H1 (cell line): ENCODE measurements at regions not wholly inside any gene's neighbourhood (a gene's known extent, or its start where the extent isn't known, plus 50 kb on each side); places are given as distances from the start of the nearest gene placed in this dataset.
"Not testable (repeated sequence)": the region's sequence is repeated elsewhere in the genome, so short reads cannot be mapped to it uniquely, and the experiment has no call there.

ENCODE experiments used
- CTCF ChIA-PET: fragments of 300-600 bp; sonication (Branson Sonifier 250); formaldehyde crosslinking; loops from one replicate; lab custom pipeline; 2021; ENCODE audit not compliant: partially characterized antibody; lab: Charles Lee
- POLR2A ChIA-PET: fragments of 300-600 bp; sonication (Branson Sonifier 250); formaldehyde crosslinking; loops from one replicate; lab custom pipeline; 2021; ENCODE audit warnings: inconsistent platforms; ENCODE audit not compliant: partially characterized antibody; lab: Charles Lee
- DNase-seq, 2 experiments: peaks; one replicate each; pipeline versions ENCODE4 v3.0.0 to v3.0.0-alpha.2; 2010 to 2022; ENCODE audit warnings: low spot score in 2 of 2, low read depth in 1 of 2, mixed read lengths in 1 of 2
- FAIRE-seq: peaks from 2 replicates; lab custom pipeline; 2011; peaks lifted over from hg19 to GRCh38; lab: Jason Lieb, UNC
- H2AFZ ChIP-seq: 2 replicates; pipeline ENCODE4 v1.8.1; 2012; ENCODE audit warnings: low read length, inconsistent platforms
- H2AK5ac ChIP-seq: 2 replicates; pipeline ENCODE4 v1.6.1; 2013; ENCODE audit warnings: low read depth, low read length
- H2BK120ac ChIP-seq: replicated peaks from 2 replicates; pipeline ENCODE3; 2013; ENCODE audit warnings: low read depth, low read length, inconsistent platforms
- H2BK12ac ChIP-seq: 2 replicates; pipeline ENCODE4 v1.6.1; 2013; ENCODE audit warnings: low read depth, low read length
- H2BK15ac ChIP-seq: 2 replicates; pipeline ENCODE4 v1.6.1; 2013; ENCODE audit warnings: low read length
- H2BK20ac ChIP-seq: 2 replicates; pipeline ENCODE4 v1.6.1; 2013; ENCODE audit warnings: low read length
- H2BK5ac ChIP-seq: 2 replicates; pipeline ENCODE4 v1.6.1; 2013; ENCODE audit warnings: low read depth, low read length
- H3K14ac ChIP-seq: 2 replicates; pipeline ENCODE4 v1.6.1; 2013; ENCODE audit warnings: inconsistent platforms; ENCODE audit not compliant: insufficient read length
- H3K18ac ChIP-seq: 2 replicates; pipeline ENCODE4 v1.6.1; 2013; ENCODE audit warnings: low read length; ENCODE audit errors: extremely low read depth
- H3K23ac ChIP-seq: 2 replicates; pipeline ENCODE4 v1.6.1; 2013; ENCODE audit warnings: inconsistent platforms; ENCODE audit not compliant: insufficient read length
- H3K23me2 ChIP-seq: 2 replicates; pipeline ENCODE4 v1.6.1; 2013; ENCODE audit warnings: low read depth, low read length
- H3K27ac ChIP-seq: 2 replicates; pipeline ENCODE4 v1.6.1; 2011; ENCODE audit warnings: low read depth, low read length, inconsistent platforms
- H3K27me3 ChIP-seq, 4 experiments: replicated peaks in 1 of 4; 1 replicate in 1 of 4; 2 replicates in 3 of 4; pipeline versions ENCODE4 v1.6.1 to v1.8.1; 2011 to 2013; ENCODE audit warnings: low read length in 3 of 4, mild to moderate bottlenecking in 3 of 4, inconsistent platforms in 2 of 4, mixed read lengths in 2 of 4, moderate library complexity in 1 of 4; ENCODE audit not compliant: control insufficient read depth in 3 of 4, insufficient read depth in 3 of 4; ENCODE audit errors: extremely low read depth in 1 of 4
- H3K36me3 ChIP-seq, 4 experiments: 2 replicates each; pipeline versions ENCODE4 v1.6.1 to v1.8.1; 2011 to 2013; ENCODE audit warnings: mild to moderate bottlenecking in 4 of 4, low read length in 3 of 4, moderate library complexity in 2 of 4, control low read depth in 1 of 4, inconsistent platforms in 1 of 4; ENCODE audit not compliant: insufficient read depth in 4 of 4, control insufficient read depth in 2 of 4
- H3K4ac ChIP-seq: replicated peaks from 2 replicates; pipeline ENCODE3; 2013; ENCODE audit warnings: low read length, low read depth, mixed read lengths, inconsistent platforms; ENCODE audit not compliant: insufficient read length
- H3K4me1 ChIP-seq, 4 experiments: replicated peaks in 1 of 4; 1 replicate in 1 of 4; 2 replicates in 3 of 4; pipeline versions ENCODE4 v1.6.1 to v1.8.1; 2011 to 2013; ENCODE audit warnings: low read length in 3 of 4, inconsistent platforms in 2 of 4, mixed read lengths in 1 of 4; ENCODE audit not compliant: insufficient read depth in 4 of 4, control insufficient read depth in 3 of 4
- H3K4me2 ChIP-seq, 2 experiments: 2 replicates each; pipeline versions ENCODE4 v1.6.1 to v1.8.1; 2011 to 2013; ENCODE audit warnings: low read depth in 2 of 2, low read length in 2 of 2, control low read depth in 1 of 2, inconsistent platforms in 1 of 2, mild to moderate bottlenecking in 1 of 2; ENCODE audit not compliant: insufficient read depth in 1 of 2
- H3K4me3 ChIP-seq, 4 experiments: fragments of 200-600, 300-600 bp in 1 of 4; sonication (generic), shearing (Covaris generic), sonication (Bioruptor Twin) in 1 of 4; 2 replicates each; pipeline versions ENCODE4 v1.5.1 to v1.8.1; 2011 to 2016; ENCODE audit warnings: low read length in 4 of 4, low read depth in 3 of 4, control low read depth in 2 of 4, inconsistent platforms in 2 of 4, mild to moderate bottlenecking in 2 of 4, mixed read lengths in 1 of 4, moderate library complexity in 1 of 4; ENCODE audit not compliant: insufficient read depth in 2 of 4; ENCODE audit errors: extremely low read depth in 1 of 4
- H3K56ac ChIP-seq: replicated peaks from 2 replicates; pipeline ENCODE3; 2013; ENCODE audit warnings: low read depth, mild to moderate bottlenecking, mixed read lengths, low read length, inconsistent platforms; ENCODE audit not compliant: insufficient read length
- H3K79me1 ChIP-seq: 2 replicates; pipeline ENCODE4 v1.6.1; 2013; ENCODE audit warnings: low read depth, low read length, control low read depth
- H3K79me2 ChIP-seq, 2 experiments: 2 replicates each; pipeline versions ENCODE4 v1.6.1 to v1.8.1; 2012 to 2013; ENCODE audit warnings: low read length in 2 of 2, mild to moderate bottlenecking in 2 of 2, inconsistent platforms in 1 of 2; ENCODE audit not compliant: insufficient read depth in 2 of 2, control insufficient read depth in 1 of 2
- H3K9ac ChIP-seq, 4 experiments: replicated peaks in 1 of 4; 1 replicate in 1 of 4; 2 replicates in 3 of 4; pipeline versions ENCODE4 v1.6.1 to v1.8.1; 2011 to 2013; ENCODE audit warnings: low read depth in 3 of 4, low read length in 3 of 4, control low read depth in 2 of 4, mild to moderate bottlenecking in 2 of 4, moderate library complexity in 2 of 4, inconsistent platforms in 1 of 4; ENCODE audit errors: extremely low read depth in 1 of 4
- H3K9me3 ChIP-seq, 2 experiments: 2 replicates each; pipeline versions ENCODE4 v1.6.1 to v1.8.1; 2012 to 2013; ENCODE audit warnings: mild to moderate bottlenecking in 2 of 2, moderate library complexity in 2 of 2, control low read depth in 1 of 2, inconsistent platforms in 1 of 2, low read depth in 1 of 2, low read length in 1 of 2, mixed read lengths in 1 of 2; ENCODE audit not compliant: insufficient read depth in 2 of 2
- H4K20me1 ChIP-seq, 2 experiments: replicated peaks in 1 of 2; 2 replicates each; pipeline versions ENCODE3 to v1.8.1; 2011 to 2013; ENCODE audit warnings: inconsistent platforms in 2 of 2, low read length in 2 of 2, mild to moderate bottlenecking in 1 of 2; ENCODE audit not compliant: insufficient read depth in 2 of 2, control insufficient read depth in 1 of 2
- H4K5ac ChIP-seq: 2 replicates; pipeline ENCODE4 v1.6.1; 2013; ENCODE audit warnings: low read length, low read depth, mixed read lengths, inconsistent platforms; ENCODE audit not compliant: insufficient read length
- H4K8ac ChIP-seq: 2 replicates; pipeline ENCODE4 v1.8.0; 2013; ENCODE audit warnings: mild to moderate bottlenecking, moderate library complexity, low read length, inconsistent platforms; ENCODE audit not compliant: insufficient read depth; ENCODE audit errors: extremely low read depth
- H4K91ac ChIP-seq: replicated peaks from 2 replicates; pipeline ENCODE3; 2013; ENCODE audit warnings: low read length, mixed read lengths, inconsistent platforms; ENCODE audit not compliant: insufficient read length
- WGBS, 2 experiments: shearing (Covaris generic) in 1 of 2; methylation state at CpG; one replicate each; pipeline versions ENCODE4 v1.1.6 to v1.1.7; 2013 to 2015; ENCODE audit warnings: low lambda C conversion rate in 2 of 2, mixed read lengths in 2 of 2, inconsistent platforms in 1 of 2, low coverage in 1 of 2, missing lambda C conversion rate in 1 of 2; ENCODE audit not compliant: insufficient replicate concordance in 2 of 2, insufficient coverage in 1 of 2, insufficient read length in 1 of 2; ENCODE audit errors: extremely low coverage in 1 of 2, missing lambda C conversion rate in 1 of 2; 5-methylcytosine and 5-hydroxymethylcytosine counted together
- TF ChIP-seq, protein P1 (sequence below): IDR thresholded peaks from 2 replicates; pipeline ENCODE4 v1.6.1; 2011; ENCODE audit warnings: low read length, improper control_type of control experiment

DNA sequence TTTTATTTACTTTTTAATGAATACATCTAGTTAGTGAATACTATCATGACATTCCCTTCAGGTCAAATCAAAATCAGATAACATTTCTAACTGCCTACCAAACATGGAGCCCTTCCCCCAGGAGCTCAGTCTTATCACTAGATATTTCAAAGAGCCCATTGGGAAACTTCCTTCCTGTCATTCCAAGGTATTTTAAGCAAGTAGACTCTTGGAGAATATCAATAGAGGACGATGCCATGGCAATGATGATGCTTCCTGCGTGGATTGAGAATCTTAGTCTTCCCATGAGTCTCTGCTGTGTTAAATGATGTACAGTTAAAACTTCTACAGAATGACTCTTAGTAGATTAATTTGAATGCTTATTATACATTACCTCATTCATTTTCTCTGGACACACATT lies 384.9 kb downstream of the CENPW start (continued):
- TF ChIP-seq, protein P1, sequence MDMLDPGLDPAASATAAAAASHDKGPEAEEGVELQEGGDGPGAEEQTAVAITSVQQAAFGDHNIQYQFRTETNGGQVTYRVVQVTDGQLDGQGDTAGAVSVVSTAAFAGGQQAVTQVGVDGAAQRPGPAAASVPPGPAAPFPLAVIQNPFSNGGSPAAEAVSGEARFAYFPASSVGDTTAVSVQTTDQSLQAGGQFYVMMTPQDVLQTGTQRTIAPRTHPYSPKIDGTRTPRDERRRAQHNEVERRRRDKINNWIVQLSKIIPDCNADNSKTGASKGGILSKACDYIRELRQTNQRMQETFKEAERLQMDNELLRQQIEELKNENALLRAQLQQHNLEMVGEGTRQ: no peak

- H3K23me2 ChIP-seq, H4K8ac ChIP-seq, H3K36me3 ChIP-seq, H2BK15ac ChIP-seq, H2AFZ ChIP-seq, H3K79me2 ChIP-seq, H3K18ac ChIP-seq, H3K4me3 ChIP-seq, H3K79me1 ChIP-seq, H2BK20ac ChIP-seq, H3K27me3 ChIP-seq, H4K5ac ChIP-seq, H2AK5ac ChIP-seq, H3K4me1 ChIP-seq, H3K4me2 ChIP-seq, H4K20me1 ChIP-seq, H3K27ac ChIP-seq, H2BK120ac ChIP-seq, H4K91ac ChIP-seq, POLR2A ChIA-PET, H3K56ac ChIP-seq, H3K4ac ChIP-seq, FAIRE-seq, H3K9ac ChIP-seq, H2BK5ac ChIP-seq, H3K14ac ChIP-seq, DNase-seq, CTCF ChIA-PET, H3K23ac ChIP-seq, H2BK12ac ChIP-seq: not testable (repeated sequence)
- WGBS, 2 experiments: 84% methylated on average over 7 of the region's 7 CpGs; no CpG with 5 or more reads in 1 of the 2 experiments
- peaks cover 8 to 14% of the 10 kb centered on the region in 2 experiments; a peak in 3 of 4 replicates for H3K9me3 ChIP-seq
Measured at GRCh38 chr6:126726454-126726853, 386.5 kb downstream of the CENPW start.
